ENCODE measurements at regions not wholly inside any gene's neighbourhood (a gene's known extent, or its start where the extent isn't known, plus 50 kb on each side); places are given as distances from the start of the nearest gene placed in this dataset.

DNA sequence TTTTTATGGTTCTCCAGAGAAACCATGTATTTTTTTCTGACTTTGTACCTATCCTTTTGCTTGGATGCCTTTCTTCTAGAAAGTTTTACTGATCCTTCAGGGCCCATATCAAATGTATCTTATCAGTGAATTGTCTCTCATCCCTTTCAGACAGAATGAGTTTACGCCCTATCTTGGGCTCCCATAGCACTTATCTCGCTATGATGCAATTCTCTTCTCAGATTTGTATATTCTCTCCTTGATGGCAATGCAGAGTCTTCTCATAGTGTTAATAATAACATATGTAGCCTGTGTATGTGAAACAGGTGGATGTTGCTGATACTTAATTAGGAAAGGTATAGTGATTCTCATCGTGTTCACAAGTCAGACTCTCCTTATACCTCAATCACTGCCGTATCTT is 336.2 kb downstream of the UTRN start:
- Histone ChIP-seq H3K36me3 (ENCODE audit: insufficient read depth) (no peaks in the 10 kb centered on the region), H3K79me2 (replicated peaks; ENCODE audit: insufficient read depth) (peaks cover 8% of the 10 kb centered on the region; the same call in 1 of the 2 replicates), H2AFZ (no peak overlapping the region), H3K27ac (ENCODE audit: low read depth) (no peak overlapping the region), H4K20me1 (replicated peaks; ENCODE audit: insufficient read depth) (no peaks in the 10 kb centered on the region), H3K4me1 (ENCODE audit: insufficient read depth) (peaks cover 48% of the 10 kb centered on the region), H3K9me2 (ENCODE audit: insufficient read depth) (no peaks in the 10 kb centered on the region), H3K4me3 (no peak overlapping the region), H3F3A (replicated peaks; ENCODE audit: low read depth) (no peaks in the 10 kb centered on the region), H3K4me2 (no peak overlapping the region), H3K27me3 (ENCODE audit: insufficient read depth) (no peaks in the 10 kb centered on the region)
- Mint-ChIP-seq H3K27ac (no peak overlapping the region), H3K4me3 (no peak overlapping the region), H3K36me3 (ENCODE audit: low read depth) (no peaks in the 10 kb centered on the region), H3K27me3 (ENCODE audit: insufficient read depth, low read depth, poor library complexity) (no peaks in the 10 kb centered on the region), H3K4me1 (peaks cover 37% of the 10 kb centered on the region), H3K9me3 (no peaks in the 10 kb centered on the region; the same call in 2 of the 3 replicates)
- ATAC-seq (no peak), DNase-seq (ENCODE audit: low spot score) (no peak)
- TF ChIP-seq JUNB (IDR thresholded peaks at IDR 0.05; ENCODE audit: unreplicated experiment), result no peak
- TF ChIP-seq EZH2 (IDR thresholded peaks at IDR 0.05; ENCODE audit: low read depth, unreplicated experiment), result no peak
- TF ChIP-seq POLR2AphosphoS5 (IDR thresholded peaks at IDR 0.05; ENCODE audit: low read depth), result no peak

DNA sequence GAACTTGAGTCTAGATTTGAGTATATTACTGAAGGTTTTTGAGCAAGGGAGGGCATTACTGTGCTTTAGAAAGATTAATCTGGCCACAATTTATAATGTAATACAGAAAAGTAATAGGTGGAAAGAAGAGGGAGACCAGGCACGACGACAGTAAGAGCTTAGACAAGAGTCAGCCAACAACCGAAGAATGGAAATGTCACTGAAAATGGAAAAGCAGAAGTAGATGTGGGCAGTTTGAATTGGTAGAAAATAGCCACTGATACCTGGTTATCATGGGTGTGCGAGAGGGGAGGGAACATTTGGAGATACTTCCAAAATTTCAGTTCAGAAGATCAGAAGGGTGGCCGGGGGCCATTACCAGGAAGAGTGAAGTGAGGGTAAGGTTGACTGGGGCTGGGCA is 339.1 kb downstream of the UTRN start:
- no peaks in the 10 kb centered on the region for H4K20me1 ChIP-seq (replicated peaks; ENCODE audit: insufficient read depth)
- peaks cover 24% of the 10 kb centered on the region for H3K79me2 ChIP-seq (replicated peaks; ENCODE audit: insufficient read depth)
- H3K36me3 Mint-ChIP-seq (ENCODE audit: low read depth), result no peaks in the 10 kb centered on the region
- no peak overlapping the region for H3K4me3 ChIP-seq
- H3K4me2 ChIP-seq, result no peak overlapping the region
- H2AFZ ChIP-seq, result no peak overlapping the region
- peaks cover 25% of the 10 kb centered on the region for H3K4me1 ChIP-seq (ENCODE audit: insufficient read depth)
- no peaks in the 10 kb centered on the region; the same call in 2 of the 3 replicates for H3K9me3 Mint-ChIP-seq
- H3K27ac Mint-ChIP-seq, result no peak overlapping the region
- DNase-seq (ENCODE audit: low spot score), result no peak
- no peak overlapping the region for H3K4me3 Mint-ChIP-seq
- H3K4me1 Mint-ChIP-seq, result peaks cover 26% of the 10 kb centered on the region
- H3K27ac ChIP-seq (ENCODE audit: low read depth), result no peak overlapping the region; the same call in 1 of the 2 replicates
- H3K36me3 ChIP-seq (ENCODE audit: insufficient read depth), result no peaks in the 10 kb centered on the region
- no peak for ATAC-seq
- H3K27me3 Mint-ChIP-seq (ENCODE audit: insufficient read depth, low read depth, poor library complexity), result no peaks in the 10 kb centered on the region
- no peaks in the 10 kb centered on the region for H3K9me2 ChIP-seq (ENCODE audit: insufficient read depth)
- H3F3A ChIP-seq (replicated peaks; ENCODE audit: low read depth), result no peaks in the 10 kb centered on the region
- no peaks in the 10 kb centered on the region for H3K27me3 ChIP-seq (ENCODE audit: insufficient read depth)
- TF ChIP-seq CREB1 (CRISPR knock-in tag; IDR thresholded peaks at IDR 0.05; ENCODE audit: low read depth) (no peak), CTCF (conservative IDR thresholded peaks at IDR 0.05; ENCODE audit: low read depth in 2 of 2) (no peak), STAT1 (IDR thresholded peaks at IDR 0.05; ENCODE audit: unreplicated experiment) (no peak), EZH2 (IDR thresholded peaks at IDR 0.05; ENCODE audit: low read depth, unreplicated experiment) (no peak), ZNF114 (CRISPR knock-in tag; IDR thresholded peaks at IDR 0.05) (no peak), ZNF331 (CRISPR knock-in tag; IDR thresholded peaks at IDR 0.05; ENCODE audit: low read depth) (no peak), POLR2AphosphoS5 (IDR thresholded peaks at IDR 0.05; ENCODE audit: low read depth) (no peak), ETS1 (IDR thresholded peaks at IDR 0.05) (no peak), EZH2phosphoT487 (IDR thresholded peaks at IDR 0.05; ENCODE audit: unreplicated experiment) (no peak), NANOG (IDR thresholded peaks at IDR 0.05; ENCODE audit: borderline replicate concordance) (no peak)
- TF ChIP-seq, protein P1, sequence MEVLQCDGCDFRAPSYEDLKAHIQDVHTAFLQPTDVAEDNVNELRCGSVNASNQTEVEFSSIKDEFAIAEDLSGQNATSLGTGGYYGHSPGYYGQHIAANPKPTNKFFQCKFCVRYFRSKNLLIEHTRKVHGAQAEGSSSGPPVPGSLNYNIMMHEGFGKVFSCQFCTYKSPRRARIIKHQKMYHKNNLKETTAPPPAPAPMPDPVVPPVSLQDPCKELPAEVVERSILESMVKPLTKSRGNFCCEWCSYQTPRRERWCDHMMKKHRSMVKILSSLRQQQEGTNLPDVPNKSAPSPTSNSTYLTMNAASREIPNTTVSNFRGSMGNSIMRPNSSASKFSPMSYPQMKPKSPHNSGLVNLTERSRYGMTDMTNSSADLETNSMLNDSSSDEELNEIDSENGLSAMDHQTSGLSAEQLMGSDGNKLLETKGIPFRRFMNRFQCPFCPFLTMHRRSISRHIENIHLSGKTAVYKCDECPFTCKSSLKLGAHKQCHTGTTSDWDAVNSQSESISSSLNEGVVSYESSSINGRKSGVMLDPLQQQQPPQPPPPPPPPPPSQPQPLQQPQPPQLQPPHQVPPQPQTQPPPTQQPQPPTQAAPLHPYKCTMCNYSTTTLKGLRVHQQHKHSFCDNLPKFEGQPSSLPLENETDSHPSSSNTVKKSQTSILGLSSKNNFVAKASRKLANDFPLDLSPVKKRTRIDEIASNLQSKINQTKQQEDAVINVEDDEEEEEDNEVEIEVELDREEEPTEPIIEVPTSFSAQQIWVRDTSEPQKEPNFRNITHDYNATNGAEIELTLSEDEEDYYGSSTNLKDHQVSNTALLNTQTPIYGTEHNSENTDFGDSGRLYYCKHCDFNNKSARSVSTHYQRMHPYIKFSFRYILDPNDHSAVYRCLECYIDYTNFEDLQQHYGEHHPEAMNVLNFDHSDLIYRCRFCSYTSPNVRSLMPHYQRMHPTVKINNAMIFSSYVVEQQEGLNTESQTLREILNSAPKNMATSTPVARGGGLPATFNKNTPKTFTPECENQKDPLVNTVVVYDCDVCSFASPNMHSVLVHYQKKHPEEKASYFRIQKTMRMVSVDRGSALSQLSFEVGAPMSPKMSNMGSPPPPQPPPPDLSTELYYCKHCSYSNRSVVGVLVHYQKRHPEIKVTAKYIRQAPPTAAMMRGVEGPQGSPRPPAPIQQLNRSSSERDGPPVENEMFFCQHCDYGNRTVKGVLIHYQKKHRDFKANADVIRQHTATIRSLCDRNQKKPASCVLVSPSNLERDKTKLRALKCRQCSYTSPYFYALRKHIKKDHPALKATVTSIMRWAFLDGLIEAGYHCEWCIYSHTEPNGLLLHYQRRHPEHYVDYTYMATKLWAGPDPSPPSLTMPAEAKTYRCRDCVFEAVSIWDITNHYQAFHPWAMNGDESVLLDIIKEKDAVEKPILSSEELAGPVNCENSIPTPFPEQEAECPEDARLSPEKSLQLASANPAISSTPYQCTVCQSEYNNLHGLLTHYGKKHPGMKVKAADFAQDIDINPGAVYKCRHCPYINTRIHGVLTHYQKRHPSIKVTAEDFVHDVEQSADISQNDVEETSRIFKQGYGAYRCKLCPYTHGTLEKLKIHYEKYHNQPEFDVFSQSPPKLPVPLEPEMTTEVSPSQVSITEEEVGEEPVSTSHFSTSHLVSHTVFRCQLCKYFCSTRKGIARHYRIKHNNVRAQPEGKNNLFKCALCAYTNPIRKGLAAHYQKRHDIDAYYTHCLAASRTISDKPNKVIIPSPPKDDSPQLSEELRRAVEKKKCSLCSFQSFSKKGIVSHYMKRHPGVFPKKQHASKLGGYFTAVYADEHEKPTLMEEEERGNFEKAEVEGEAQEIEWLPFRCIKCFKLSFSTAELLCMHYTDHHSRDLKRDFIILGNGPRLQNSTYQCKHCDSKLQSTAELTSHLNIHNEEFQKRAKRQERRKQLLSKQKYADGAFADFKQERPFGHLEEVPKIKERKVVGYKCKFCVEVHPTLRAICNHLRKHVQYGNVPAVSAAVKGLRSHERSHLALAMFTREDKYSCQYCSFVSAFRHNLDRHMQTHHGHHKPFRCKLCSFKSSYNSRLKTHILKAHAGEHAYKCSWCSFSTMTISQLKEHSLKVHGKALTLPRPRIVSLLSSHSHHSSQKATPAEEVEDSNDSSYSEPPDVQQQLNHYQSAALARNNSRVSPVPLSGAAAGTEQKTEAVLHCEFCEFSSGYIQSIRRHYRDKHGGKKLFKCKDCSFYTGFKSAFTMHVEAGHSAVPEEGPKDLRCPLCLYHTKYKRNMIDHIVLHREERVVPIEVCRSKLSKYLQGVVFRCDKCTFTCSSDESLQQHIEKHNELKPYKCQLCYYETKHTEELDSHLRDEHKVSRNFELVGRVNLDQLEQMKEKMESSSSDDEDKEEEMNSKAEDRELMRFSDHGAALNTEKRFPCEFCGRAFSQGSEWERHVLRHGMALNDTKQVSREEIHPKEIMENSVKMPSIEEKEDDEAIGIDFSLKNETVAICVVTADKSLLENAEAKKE (CRISPR knock-in tag; IDR thresholded peaks at IDR 0.05), result no peak

Measured in GM23338 (cell line).